ENCODE measurements at regions not wholly inside any gene's neighbourhood (a gene's known extent, or its start where the extent isn't known, plus 50 kb on each side); places are given as distances from the start of the nearest gene placed in this dataset.
"Not testable (repeated sequence)": the region's sequence is repeated elsewhere in the genome, so short reads cannot be mapped to it uniquely, and the experiment has no call there.

- no peak for DNase-seq
Observed at GRCh38 chr10:61040399-61041016, 96.5 kb upstream of the RHOBTB1 start.

GRCh38 chr10:61039868-61040267 is 95.9 kb upstream of the RHOBTB1 start:
- DNase-seq, result no peak

- not testable (repeated sequence) for DNase-seq
Observed at GRCh38 chr10:61037261-61037830, 93.4 kb upstream of the RHOBTB1 start.

GRCh38 chr10:61036148-61036547 is 92.2 kb upstream of the RHOBTB1 start:
- DNase-seq, result not testable (repeated sequence)

GRCh38 chr10:61031341-61031740 is 87.4 kb upstream of the RHOBTB1 start:
- DNase-seq, result no peak

GRCh38 chr10:61029411-61029810 is 85.4 kb upstream of the RHOBTB1 start:
- DNase-seq, result no peak

- no peak for DNase-seq
Observed at GRCh38 chr10:61028861-61029361, 84.9 kb upstream of the RHOBTB1 start.

GRCh38 chr10:61024856-61025201 is 80.8 kb upstream of the RHOBTB1 start:
- no peak for DNase-seq

GRCh38 chr10:61024151-61024855 is 80.3 kb upstream of the RHOBTB1 start:
- no peak for DNase-seq

- no peak for DNase-seq
Observed at GRCh38 chr10:61023053-61023452, 79.1 kb upstream of the RHOBTB1 start.

GRCh38 chr10:61021926-61022325 is 77.9 kb upstream of the RHOBTB1 start:
- DNase-seq, result no peak

GRCh38 chr10:61020420-61021158 is 76.6 kb upstream of the RHOBTB1 start:
- DNase-seq, result no peak

- no peak for DNase-seq
Observed at GRCh38 chr10:61018146-61018545, 74.2 kb upstream of the RHOBTB1 start.

GRCh38 chr10:61016630-61017029 is 72.6 kb upstream of the RHOBTB1 start:
- no peak for DNase-seq

GRCh38 chr10:61016007-61016406 is 72.0 kb upstream of the RHOBTB1 start:
- DNase-seq, result no peak

GRCh38 chr10:61010863-61011262 is 66.9 kb upstream of the RHOBTB1 start:
- DNase-seq, result no peak

GRCh38 chr10:61003069-61003468 is 59.1 kb upstream of the RHOBTB1 start:
- DNase-seq, result not testable (repeated sequence)

GRCh38 chr10:61001731-61002122 is 57.7 kb upstream of the RHOBTB1 start:
- no peak for DNase-seq

GRCh38 chr10:61000769-61001730 is 57.1 kb upstream of the RHOBTB1 start:
- DNase-seq, result peak in 1 of 2 experiments; percentile 13

GRCh38 chr10:60998932-60999331 is 54.9 kb upstream of the RHOBTB1 start:
- DNase-seq, result no peak

GRCh38 chr10:60994128-60994527 is 50.1 kb upstream of the RHOBTB1 start:
- no peak for DNase-seq

Measured in NCI-H2081 (cell line).